ENCODE measurements at regions not wholly inside any gene's neighbourhood (a gene's known extent, or its start where the extent isn't known, plus 50 kb on each side); places are given as distances from the start of the nearest gene placed in this dataset.

GRCh38 chr2:39508198-39508597 is 71.1 kb upstream of the MAP4K3 start:
- no peak for TF ChIP-seq CTCF (IDR thresholded peaks at IDR 0.05)
- no peak for TF ChIP-seq POLR2AphosphoS5 (IDR thresholded peaks at IDR 0.05; ENCODE audit: low read depth, low read length)

Data from Panc1 (cell line).